HepG2 (cell line): ENCODE measurements at regions not wholly inside any gene's neighbourhood (a gene's known extent, or its start where the extent isn't known, plus 50 kb on each side); places are given as distances from the start of the nearest gene placed in this dataset.

Source experiments
- HDAC2 ChIP-seq: sonication (generic); formaldehyde crosslinking; IDR thresholded peaks from 2 replicates; pipeline ENCODE4 v1.4.0; 2020; ENCODE audit warnings: missing genetic modification reagents
- IRX3 ChIP-seq: sonication (generic); formaldehyde crosslinking; IDR thresholded peaks from 2 replicates; pipeline ENCODE4 v1.8.1; 2023; ENCODE audit warnings: mild to moderate bottlenecking, low read depth, missing genetic modification reagents, borderline replicate concordance

- TF ChIP-seq IRX3: no peak
- no peak for TF ChIP-seq HDAC2
These were observed 547.5 kb downstream of the SMARCA1 start for GRCh38 chrX:128975745-128976144.
